Testis (tissue), 2 donors: ENCODE measurements at regions not wholly inside any gene's neighbourhood (a gene's known extent, or its start where the extent isn't known, plus 50 kb on each side); places are given as distances from the start of the nearest gene placed in this dataset.

Experiments
- DNase-seq: peaks from one replicate; pipeline ENCODE4 v3.0.0-alpha.2; 2019
- H3K27ac ChIP-seq, 2 donors: fragments of 200-600 bp; sonication (generic); one replicate each; pipeline ENCODE4 v1.5.1; 2019
- H3K27me3 ChIP-seq: fragments of 200-600 bp; sonication (generic); one replicate; pipeline ENCODE4 v1.5.1; 2019
- H3K36me3 ChIP-seq: fragments of 200-600 bp; sonication (generic); one replicate; pipeline ENCODE4 v1.5.1; 2017; ENCODE audit warnings: low read depth; ENCODE audit errors: missing control alignments
- H3K4me1 ChIP-seq: fragments of 200-600 bp; sonication (generic); one replicate; pipeline ENCODE4 v1.5.1; 2019
- H3K4me3 ChIP-seq, 2 donors: fragments of 200-600 bp; sonication (generic); one replicate each; pipeline ENCODE4 v1.5.1; 2017 to 2019
- H3K9me3 ChIP-seq: fragments of 200-600 bp; sonication (generic); one replicate; pipeline ENCODE4 v1.5.1; 2017
- POLR2A ChIP-seq: fragments of 450-650 bp; IDR thresholded peaks from one replicate; pipeline ENCODE4 v1.6.1; 2017; ENCODE audit warnings: antibody characterized with exemption, mild to moderate bottlenecking, moderate library complexity
- WGBS, 2 donors: methylation state at CpG; one replicate each; pipeline ENCODE4 v1.1.5; 2018; 5-methylcytosine and 5-hydroxymethylcytosine counted together
- intact Hi-C: fragments of 100-400 bp; cut with DNase I; formaldehyde crosslinking; loops from one replicate; pipeline ENCODE4 v1.15.1; 2023; ENCODE audit warnings: low total_unique reads
- TF ChIP-seq, protein P1 (sequence below), 3 experiments: fragments of 450-650 bp in 2 of 3; fragments of 200-600 bp in 1 of 3; sonication (generic) in 1 of 3; IDR thresholded peaks; one replicate each; pipeline ENCODE4 v1.5.1; 2016 to 2019; ENCODE audit warnings: antibody characterized with exemption in 3 of 3, mild to moderate bottlenecking in 2 of 3, moderate library complexity in 1 of 3

DNA sequence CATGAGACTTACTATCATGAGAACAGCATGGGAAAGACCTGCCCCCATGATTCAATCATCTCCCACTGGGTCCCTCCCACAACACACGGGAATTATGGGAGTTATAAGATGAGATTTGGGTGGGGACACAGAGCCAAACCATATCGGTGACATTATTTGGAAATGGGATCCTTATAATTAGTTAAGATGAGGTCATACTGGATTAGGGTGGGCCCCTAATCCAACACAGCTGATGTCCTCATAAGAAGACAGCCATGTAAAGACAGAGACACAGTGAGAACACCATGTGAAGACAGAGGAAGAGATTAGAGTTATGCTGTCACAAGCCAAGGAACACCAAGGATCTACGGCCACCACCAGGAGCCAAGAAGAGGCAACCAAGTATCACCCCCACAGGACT lies 161.7 kb downstream of the SPTSSA start:
- Histone ChIP-seq H3K9me3 (no peaks in the 10 kb centered on the region), H3K4me3 (no peak overlapping the region), H3K27ac (no peak overlapping the region), H3K27me3 (no peaks in the 10 kb centered on the region), H3K4me1 (no peaks in the 10 kb centered on the region), H3K36me3 (no peaks in the 10 kb centered on the region)
- TF ChIP-seq, protein P1, sequence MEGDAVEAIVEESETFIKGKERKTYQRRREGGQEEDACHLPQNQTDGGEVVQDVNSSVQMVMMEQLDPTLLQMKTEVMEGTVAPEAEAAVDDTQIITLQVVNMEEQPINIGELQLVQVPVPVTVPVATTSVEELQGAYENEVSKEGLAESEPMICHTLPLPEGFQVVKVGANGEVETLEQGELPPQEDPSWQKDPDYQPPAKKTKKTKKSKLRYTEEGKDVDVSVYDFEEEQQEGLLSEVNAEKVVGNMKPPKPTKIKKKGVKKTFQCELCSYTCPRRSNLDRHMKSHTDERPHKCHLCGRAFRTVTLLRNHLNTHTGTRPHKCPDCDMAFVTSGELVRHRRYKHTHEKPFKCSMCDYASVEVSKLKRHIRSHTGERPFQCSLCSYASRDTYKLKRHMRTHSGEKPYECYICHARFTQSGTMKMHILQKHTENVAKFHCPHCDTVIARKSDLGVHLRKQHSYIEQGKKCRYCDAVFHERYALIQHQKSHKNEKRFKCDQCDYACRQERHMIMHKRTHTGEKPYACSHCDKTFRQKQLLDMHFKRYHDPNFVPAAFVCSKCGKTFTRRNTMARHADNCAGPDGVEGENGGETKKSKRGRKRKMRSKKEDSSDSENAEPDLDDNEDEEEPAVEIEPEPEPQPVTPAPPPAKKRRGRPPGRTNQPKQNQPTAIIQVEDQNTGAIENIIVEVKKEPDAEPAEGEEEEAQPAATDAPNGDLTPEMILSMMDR (IDR thresholded peaks at IDR 0.05), result no peak
- no peak for TF ChIP-seq POLR2A
- intact Hi-C loops, result no loop called here
- WGBS, 2 donors, result 47 to 60% methylated on average over 3 of the region's 3 CpGs
- no peak for DNase-seq

DNA sequence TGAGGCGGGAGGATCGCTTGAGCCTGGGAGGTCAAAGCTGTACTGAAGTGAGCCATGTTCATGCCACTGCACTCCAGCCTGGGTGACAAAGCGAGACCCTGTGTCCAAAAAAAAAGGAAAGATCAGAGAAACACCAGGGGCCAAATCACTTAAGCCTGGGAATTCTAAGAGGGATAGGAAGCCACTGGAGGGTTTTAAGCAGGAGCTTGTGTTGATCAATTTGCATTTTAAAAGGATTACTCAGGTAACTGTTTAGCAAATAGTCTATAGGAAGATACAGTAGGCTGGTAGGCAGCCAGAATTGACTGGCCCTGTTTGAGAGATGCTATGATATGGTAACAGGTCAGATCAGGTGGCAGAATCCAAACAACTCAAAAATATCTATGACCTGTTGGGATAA lies 162.7 kb downstream of the SPTSSA start:
- 60 to 64% methylated on average over 3 of the region's 3 CpGs for WGBS, 2 donors
- Histone ChIP-seq H3K9me3 (no peaks in the 10 kb centered on the region), H3K27me3 (no peaks in the 10 kb centered on the region), H3K4me1 (no peaks in the 10 kb centered on the region), H3K36me3 (no peaks in the 10 kb centered on the region), H3K4me3 (no peak overlapping the region), H3K27ac (no peak overlapping the region)
- DNase-seq, result no peak
- TF ChIP-seq POLR2A, result no peak
- TF ChIP-seq, protein P1 (IDR thresholded peaks at IDR 0.05), result no peak
- intact Hi-C loops, result no loop called here

DNA sequence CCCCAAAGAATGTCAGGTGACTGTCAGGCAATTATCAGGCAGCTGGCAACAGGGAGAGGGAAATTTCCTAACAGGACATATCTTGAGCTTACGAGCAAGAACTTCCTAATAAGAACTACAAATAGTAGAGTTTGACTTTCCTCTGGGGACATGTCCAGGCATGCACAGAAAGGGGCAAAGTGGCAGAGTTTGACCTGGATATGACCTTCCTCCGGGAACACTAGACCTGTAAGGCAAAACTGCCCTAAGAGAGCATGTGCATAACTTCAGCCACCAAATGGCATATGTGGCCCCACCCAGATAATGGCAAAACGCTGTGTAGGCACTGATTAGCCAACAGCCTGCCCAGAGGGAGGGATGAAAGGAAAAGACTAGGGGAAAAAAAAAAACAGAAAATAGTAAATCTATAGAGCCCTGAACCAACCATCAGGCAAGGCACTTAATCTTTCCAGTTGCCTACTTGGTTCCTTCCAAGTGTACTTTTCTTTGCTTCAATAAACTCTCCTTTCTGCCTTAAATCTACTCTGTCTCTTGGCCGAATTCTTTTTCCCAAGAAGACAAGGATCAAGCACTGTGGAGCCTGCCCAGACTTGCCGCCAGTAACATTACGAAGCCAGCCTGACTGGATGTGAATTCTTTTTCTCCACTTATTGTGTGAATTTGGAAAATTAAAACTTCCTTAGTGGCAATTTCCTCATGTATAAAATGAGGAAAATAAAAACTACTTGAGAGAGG lies 164.1 kb downstream of the SPTSSA start:
- TF ChIP-seq, protein P1 (IDR thresholded peaks at IDR 0.05), result no peak
- no peak for TF ChIP-seq POLR2A
- DNase-seq, result no peak
- intact Hi-C loops, result no loop called here
- H3K27me3 ChIP-seq, result no peaks in the 10 kb centered on the region
- H3K4me1 ChIP-seq, result no peaks in the 10 kb centered on the region
- H3K27ac ChIP-seq, result no peak overlapping the region
- H3K4me3 ChIP-seq, result no peak overlapping the region
- WGBS, 2 donors, result 63 to 67% methylated on average over 6 of the region's 6 CpGs
- H3K9me3 ChIP-seq, result no peaks in the 10 kb centered on the region
- H3K36me3 ChIP-seq, result no peaks in the 10 kb centered on the region

DNA sequence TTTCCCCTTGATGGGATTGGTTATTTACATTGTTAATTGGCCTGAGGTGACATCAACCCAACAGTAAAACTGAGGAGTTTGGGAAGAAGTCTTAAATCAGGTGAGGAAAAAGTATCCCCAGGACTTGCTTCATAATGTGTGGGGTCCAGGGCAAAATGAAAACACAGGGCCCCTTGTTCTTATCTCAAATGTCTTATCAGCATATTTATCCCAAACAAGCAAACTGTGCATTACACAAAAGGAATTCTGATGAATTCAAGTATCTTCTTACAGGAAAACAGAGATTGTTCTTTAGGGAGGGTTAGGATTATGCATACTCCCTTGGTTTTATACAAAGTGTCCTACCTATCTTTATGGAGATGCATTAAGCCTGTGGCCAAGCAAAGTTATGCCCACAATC lies 178.4 kb downstream of the SPTSSA start:
- no peaks in the 10 kb centered on the region for H3K36me3 ChIP-seq
- no peaks in the 10 kb centered on the region for H3K9me3 ChIP-seq
- no peak for DNase-seq
- H3K27me3 ChIP-seq, result no peaks in the 10 kb centered on the region
- H3K4me1 ChIP-seq, result no peaks in the 10 kb centered on the region
- TF ChIP-seq POLR2A, result no peak
- TF ChIP-seq, protein P1 (IDR thresholded peaks at IDR 0.05), result no peak
- no peak overlapping the region for H3K4me3 ChIP-seq
- intact Hi-C loops, result no loop called here
- no peak overlapping the region for H3K27ac ChIP-seq

DNA sequence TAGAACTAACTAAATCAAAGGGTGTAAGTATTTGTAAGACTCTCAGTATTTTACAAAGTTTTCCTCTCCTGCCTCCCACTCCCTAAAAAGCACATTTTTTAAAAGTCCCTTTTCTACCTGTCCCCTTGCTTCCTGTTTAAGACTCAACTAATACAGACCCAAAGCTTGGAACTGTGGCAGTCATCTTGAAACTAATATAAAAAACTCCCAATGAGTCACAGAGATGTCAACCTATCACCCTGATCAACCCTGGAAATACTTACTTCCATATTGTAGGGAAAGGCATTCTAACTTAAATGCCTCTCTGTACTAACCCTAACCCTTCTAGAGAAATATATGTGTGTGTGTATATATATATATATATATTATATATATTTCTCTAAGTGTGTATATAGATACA lies 184.8 kb downstream of the SPTSSA start:
- DNase-seq, result no peak
- intact Hi-C loops, result no loop called here
- H3K4me3 ChIP-seq, result no peak overlapping the region
- H3K4me1 ChIP-seq, result no peaks in the 10 kb centered on the region
- no peak overlapping the region for H3K27ac ChIP-seq
- no peaks in the 10 kb centered on the region for H3K36me3 ChIP-seq
- H3K27me3 ChIP-seq, result no peaks in the 10 kb centered on the region
- no peaks in the 10 kb centered on the region for H3K9me3 ChIP-seq
- TF ChIP-seq, protein P1 (IDR thresholded peaks at IDR 0.05), result no peak
- TF ChIP-seq POLR2A, result no peak
